LNCAP (cell line): ENCODE measurements at regions not wholly inside any gene's neighbourhood (a gene's known extent, or its start where the extent isn't known, plus 50 kb on each side); places are given as distances from the start of the nearest gene placed in this dataset.

Source experiments
- CTCF ChIP-seq: fragments of 450-650 bp; IDR thresholded peaks from 2 replicates; pipeline ENCODE4 v1.5.1; 2017; ENCODE audit warnings: mild to moderate bottlenecking

- TF ChIP-seq CTCF, result no peak
Measured at GRCh38 chr18:41553716-41554115, 401.3 kb upstream of the PIK3C3 start.

- no peak for TF ChIP-seq CTCF
Measured at GRCh38 chr18:41548521-41549260, 406.3 kb upstream of the PIK3C3 start.

- no peak for TF ChIP-seq CTCF
Measured at GRCh38 chr18:41545091-41545888, 409.7 kb upstream of the PIK3C3 start.

- no peak for TF ChIP-seq CTCF
Measured at GRCh38 chr18:41543815-41544214, 411.2 kb upstream of the PIK3C3 start.

GRCh38 chr18:41540237-41540871 is 414.7 kb upstream of the PIK3C3 start:
- TF ChIP-seq CTCF, result no peak

GRCh38 chr18:41538751-41539150 is 416.3 kb upstream of the PIK3C3 start:
- no peak for TF ChIP-seq CTCF

GRCh38 chr18:41537666-41538065 is 417.4 kb upstream of the PIK3C3 start:
- TF ChIP-seq CTCF, result no peak
